NCI-H2081 treated with DMSO at 0.1 percent for 48 hours (cell line): ENCODE measurements at regions not wholly inside any gene's neighbourhood (a gene's known extent, or its start where the extent isn't known, plus 50 kb on each side); places are given as distances from the start of the nearest gene placed in this dataset.

ENCODE experiments used
- DNase-seq: peaks from one replicate; lab custom pipeline; 2025; lab: John Stamatoyannopoulos, UW

DNA sequence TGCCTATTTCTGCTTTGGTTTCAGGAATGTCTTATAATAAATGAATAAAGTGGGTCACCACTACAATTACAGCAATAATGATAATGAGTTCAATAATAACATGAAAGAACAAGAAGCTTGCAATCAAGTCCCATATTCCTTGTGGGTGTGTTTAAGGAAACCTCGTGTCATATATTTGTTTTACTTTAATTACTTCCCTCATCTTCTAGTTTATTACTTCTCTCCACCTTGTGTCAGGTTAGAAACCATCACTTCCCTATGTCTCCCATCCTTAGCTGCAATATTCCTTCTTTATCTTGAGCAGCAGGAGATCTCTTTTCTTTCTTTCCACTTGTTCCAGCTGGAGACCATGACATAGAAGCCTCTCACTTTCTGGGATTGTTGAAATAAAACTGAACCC, 384.0 kb upstream of the TMEM132C start:
- no peak for DNase-seq

DNA sequence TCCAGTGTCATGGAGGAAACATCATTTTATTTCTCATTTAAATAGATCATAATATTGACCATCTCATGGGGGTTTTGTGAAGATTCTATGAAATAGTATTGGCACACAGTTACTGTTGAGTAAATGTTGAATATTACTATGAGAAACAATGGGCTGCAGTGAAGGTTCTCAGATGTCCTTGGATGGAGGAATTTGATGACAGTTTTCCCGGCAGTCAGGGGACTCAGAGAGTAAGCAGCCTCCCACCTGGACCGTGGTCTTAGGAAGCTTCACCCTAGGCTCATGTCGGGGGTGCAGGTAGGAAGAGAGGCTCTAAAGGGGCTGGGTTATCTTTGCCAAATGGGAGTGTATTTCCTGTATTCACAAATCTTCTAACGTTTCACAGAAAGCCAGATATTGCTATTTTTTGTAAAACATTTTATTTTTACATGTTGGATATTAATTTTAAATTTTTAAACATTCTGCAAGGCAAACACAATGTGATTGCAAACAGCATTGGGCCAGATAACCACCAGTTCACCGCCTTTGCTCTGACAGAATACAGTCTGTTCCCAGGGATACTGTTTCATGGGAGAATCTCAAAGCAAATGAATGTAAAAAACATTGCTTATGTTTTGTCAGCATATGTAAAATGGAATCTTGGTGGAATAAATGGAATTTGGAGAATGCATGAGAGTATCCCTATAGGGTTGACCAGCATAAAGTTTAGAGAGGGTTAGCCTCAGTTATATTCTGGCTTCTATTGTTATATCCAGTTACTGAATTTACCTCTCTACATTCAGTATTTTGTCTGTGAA, 380.8 kb upstream of the TMEM132C start:
- no peak for DNase-seq

DNA sequence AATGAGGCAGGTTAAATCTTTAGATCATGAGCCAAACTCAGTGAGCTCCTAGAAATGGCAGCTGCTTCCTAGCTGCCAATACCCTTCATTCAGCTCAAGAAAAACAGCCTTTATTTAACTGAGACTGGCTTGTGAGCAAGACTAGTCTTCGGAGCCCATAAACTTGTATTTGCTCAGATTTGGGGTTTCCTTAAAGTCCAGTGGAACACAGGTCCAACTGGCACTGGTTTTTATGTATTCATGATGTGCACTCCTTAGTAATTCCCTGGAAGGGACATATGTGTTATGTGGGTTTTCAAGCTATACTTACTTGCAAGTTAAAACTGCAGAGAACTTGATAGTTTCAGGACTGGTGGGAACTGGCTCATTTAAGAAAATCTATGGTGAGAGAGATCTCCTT, 380.1 kb upstream of the TMEM132C start:
- DNase-seq: no peak

DNA sequence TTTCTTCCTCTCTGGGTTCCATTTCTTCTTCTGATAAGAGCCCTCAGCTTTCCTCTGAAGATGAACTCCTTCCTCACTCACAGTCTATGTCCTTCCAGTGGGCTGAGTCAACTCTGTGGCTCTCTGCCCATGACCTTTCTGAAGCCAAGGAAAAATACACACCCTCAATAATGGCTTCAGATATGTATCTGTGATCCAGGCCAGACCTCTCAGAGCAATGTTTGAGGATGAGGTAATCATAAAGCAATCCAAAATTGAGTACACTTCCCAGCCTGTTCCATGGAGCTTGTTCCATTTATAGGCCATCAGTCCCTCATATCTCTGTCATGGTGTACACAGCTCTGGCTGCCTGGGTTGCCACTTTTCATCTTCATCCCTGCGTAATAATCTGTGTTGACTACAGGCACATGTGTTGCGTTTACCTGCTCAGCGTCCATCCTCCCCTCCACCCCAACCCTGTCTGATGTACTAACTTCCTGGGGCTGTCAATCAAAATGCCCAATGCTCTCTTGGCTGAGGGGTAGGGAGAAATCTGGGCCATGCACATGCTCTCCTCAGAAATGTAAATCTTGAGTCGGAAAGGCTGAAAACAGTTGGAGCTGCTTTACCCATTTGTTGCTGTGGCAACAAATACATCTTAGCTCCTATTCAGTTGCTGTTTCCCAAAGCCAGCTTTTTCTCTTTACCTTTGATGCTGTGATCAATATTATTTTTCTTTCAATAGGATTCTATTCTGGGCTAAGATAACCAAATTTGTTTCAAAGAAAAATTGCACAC, 377.8 kb upstream of the TMEM132C start:
- DNase-seq: no peak

DNA sequence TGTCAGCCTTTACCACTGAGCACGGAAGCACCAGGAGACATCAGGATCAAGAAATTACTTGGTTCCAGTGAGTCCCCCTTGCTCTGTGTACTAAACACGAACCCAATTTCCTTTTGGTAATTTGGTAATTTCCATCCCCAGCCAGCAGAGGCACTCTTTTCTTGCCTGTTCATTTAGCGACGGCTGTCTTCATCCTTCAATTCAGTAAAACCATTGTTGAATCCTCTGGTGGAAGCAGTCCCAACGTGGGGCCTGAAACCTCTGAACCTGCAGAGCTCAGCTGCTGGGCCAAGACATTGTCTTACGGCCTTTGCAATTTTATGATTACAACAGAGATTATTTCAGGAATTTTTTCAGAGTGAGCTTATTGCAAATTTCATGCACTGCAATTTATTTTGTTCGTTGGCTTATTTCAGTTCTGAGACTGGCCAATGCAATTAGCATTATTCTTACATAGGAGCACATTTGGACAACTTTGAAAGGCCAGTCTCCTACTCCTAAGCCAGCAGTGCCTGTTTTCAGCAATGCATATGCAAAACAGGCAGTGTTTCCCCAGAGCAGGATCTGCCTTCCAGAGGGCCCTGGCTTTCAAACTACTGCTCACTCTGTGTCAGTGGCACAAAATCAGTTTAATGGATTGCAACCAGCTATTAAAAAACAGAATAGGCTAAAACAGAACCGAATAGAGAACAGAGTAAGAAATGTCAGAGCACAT, 372.9 kb upstream of the TMEM132C start:
- DNase-seq: no peak

DNA sequence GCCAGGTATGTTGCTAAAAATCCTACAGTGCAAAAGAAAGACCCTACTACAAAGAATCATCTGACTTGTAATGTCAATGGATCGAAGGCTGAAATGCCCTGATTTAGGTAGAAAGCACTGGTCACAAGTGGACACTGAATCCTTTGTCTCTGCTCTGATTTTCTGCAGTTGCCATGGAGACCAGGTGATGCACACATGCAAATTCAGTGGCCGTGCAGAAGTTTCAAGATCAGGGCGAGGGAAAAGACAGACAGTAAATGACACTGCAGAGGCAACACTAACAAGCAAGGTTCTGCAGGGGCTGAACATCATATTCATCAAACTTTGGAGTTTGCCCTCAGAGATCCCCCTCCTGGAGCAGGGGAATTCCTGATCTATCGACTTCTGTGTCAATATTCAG, 370.3 kb upstream of the TMEM132C start:
- no peak for DNase-seq

DNA sequence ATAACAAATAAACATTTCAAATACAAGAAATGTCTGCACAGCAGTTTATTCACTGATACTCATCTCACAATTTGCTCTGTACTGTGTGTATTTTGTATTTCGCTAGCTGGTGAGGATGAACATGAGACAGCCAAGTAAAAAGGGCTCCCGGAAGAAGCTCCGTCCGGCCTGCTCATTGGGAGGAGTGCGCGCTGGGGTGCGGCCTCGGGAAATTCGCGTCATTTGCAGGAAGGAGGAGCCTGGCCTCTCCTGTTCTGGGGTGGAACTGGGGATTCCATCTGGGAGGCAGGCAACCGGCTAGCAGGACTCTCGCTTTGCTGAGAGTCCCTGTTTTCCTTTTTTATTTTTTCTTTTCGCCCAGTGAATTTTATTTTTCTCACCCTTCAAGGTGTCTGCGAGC, 368.4 kb upstream of the TMEM132C start:
- DNase-seq: no peak

DNA sequence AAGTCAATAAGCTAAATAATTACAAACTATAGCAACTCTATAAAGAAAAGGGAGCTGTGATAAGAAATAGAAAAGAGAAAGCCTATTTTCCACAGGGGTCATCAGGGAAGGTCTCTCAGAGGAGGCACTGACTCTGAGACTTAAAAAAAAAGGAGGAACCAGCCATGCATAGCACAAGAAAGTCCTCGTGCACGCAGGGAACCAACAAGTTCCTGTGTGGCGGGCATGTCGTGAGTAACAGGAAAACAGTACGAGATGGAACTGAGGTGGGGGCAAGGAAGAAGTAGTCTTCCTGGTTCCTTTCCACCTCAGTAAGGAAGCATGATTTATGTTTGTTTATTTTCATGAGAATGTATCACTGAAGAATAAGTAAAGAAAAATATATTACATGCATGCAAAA, 367.0 kb upstream of the TMEM132C start:
- no peak for DNase-seq

DNA sequence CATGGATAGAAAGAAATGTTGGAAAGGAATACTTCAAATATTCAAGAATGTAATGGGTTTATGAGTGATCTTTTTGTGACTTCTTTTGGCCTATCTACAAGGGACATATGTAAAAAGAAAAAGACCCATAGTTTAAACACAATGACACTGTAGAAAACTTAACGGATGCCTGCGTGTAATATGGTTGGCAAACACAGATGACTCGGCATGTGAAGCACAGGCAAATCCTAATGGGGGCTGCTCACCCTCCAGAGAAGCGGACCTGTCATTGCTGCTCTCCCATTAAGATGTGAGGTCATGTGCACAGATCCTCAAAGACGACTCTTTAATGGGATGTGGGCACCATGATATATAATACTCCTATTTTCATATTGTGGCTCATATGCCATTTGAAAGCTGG, 366.6 kb upstream of the TMEM132C start:
- no peak for DNase-seq

DNA sequence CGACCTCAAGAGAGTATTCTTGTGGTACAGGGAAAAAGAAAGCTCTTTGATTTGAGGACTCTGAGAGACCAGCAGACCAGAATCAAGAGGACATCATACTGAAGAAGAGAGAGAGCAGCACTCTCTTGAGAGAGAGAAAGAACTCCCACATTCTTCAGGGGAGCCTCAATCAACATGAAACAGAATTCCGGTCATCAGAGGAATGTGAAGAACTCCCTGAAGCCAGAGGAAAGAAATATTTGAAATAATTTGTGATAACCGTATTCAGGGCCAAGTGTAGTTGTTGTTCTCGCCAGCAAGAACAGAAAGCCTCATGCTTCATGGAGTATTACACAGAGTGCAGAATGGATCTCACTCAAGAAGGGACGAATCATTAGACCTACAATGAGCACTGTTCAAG, 363.8 kb upstream of the TMEM132C start:
- DNase-seq: no peak

DNA sequence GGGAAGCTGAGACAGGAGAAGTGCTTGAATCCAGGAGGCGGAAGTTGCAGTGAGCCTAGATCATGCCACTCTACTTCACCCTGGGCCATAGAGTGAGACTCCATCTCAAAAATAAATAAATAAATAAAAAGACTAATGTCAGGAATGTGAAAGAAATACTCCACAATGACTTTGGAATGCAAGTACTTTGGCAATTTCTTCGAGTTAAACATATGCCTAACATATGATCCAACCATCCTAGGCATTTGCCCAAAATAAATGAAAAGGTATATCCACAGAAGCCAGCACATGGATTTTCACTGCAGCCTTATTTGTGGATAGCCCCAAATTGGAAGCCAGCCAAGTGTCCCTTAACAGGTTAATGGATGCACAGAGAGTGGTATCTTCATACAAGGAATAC, 357.9 kb upstream of the TMEM132C start:
- no peak for DNase-seq

DNA sequence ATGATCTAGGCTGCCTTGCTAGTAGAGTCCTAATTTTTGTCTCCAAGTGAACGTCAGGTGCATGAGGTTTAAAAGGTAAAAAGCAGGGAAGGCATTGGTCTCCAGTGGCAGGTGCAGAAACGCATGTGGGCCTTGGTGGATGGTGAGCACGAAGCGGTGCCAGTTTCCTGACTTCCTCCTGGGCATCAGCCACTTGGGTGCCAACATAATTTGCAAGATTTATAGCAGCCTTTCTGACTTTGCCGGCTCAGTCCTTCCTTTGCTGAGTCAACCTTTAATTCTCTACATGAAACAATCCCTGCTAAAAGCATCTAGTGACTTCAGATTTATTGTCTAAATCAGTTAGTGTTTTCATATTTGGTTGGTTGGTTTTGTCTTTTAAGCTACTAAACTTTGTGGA, 355.7 kb upstream of the TMEM132C start:
- DNase-seq: no peak

DNA sequence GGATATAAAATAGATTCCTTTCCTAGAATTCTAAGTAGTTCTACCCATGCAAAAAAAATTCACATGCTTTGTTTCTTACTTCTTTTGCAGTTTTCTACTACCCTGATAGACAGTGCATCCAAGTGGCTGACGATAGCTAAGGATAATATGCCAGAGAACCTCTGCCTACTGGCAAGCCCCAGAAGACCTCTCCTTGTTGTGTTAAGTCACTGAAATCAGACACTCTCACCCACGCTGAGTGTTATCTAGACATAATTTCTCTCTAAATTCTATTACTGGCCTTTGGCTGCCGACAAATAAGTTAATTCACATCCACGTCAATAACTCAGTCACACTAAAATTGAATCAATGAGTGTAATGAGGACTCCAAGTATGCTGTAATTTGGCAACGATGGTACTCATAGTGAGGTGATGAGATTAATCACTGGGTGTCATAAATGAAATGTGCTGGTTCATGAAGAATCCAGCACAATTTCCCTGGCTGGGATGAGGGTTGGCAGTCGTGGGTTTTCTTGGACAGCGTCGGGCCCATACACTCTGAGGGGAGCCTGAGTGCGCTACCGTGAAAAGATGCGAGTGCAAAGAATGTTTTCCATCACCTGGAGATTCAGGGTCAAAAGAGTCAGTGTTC, 354.8 kb upstream of the TMEM132C start:
- DNase-seq: no peak

DNA sequence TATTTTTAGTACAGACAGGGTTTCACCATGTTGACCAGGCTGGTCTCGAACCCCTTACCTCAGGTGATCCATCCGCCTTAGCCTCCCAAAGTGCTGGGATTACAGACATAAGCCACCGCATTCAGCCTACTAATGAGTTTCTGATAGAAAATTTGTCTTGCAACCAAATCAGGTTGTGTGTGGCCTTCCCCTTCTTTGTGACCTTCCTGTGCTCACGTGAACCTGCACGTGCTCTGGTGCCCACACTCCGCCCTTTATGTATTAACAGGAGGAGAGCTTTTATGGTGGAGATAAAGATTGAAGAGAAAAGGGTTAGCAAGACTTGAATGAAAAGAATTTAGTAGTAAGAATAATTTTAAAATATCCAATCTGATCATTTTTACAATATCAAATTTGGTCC, 343.5 kb upstream of the TMEM132C start:
- DNase-seq: no peak

DNA sequence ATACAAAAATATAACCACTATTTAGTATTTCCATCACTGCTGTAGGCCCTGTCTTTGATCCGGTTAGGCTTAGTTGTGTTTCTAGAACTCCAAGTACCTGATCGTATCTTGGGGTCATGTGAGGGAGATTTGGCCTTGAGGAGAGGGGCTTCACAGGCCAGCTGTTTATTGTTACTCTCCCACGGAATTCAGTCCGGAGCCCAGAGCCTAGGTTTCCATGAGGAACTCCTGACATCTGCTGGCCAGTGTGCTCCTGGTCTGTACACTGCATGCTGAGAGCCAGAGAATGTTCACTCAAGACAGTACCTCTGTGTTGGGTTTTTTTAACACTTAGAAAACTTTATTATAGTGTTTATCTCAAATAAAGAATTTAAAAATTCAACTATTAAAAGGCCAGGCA, 341.0 kb upstream of the TMEM132C start:
- no peak for DNase-seq

DNA sequence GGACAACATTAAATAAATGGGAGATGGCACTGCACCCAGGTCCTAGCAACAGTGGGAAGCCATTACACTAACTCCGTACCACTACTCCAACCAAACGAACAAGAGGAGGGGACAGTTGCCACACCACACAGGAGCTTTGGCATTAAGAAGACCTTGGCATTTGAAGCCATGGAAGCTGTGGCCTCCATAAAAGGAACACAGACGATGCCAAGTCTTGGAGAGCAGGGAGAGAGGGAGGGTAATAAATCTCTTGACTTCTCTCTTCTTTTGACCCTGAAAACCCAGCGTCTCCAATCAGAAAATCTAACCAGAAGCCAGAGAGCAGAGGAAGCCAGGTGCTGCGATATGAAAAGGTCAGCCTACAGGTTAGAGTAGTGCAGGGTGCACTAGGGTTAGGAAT, 338.8 kb upstream of the TMEM132C start:
- no peak for DNase-seq

DNA sequence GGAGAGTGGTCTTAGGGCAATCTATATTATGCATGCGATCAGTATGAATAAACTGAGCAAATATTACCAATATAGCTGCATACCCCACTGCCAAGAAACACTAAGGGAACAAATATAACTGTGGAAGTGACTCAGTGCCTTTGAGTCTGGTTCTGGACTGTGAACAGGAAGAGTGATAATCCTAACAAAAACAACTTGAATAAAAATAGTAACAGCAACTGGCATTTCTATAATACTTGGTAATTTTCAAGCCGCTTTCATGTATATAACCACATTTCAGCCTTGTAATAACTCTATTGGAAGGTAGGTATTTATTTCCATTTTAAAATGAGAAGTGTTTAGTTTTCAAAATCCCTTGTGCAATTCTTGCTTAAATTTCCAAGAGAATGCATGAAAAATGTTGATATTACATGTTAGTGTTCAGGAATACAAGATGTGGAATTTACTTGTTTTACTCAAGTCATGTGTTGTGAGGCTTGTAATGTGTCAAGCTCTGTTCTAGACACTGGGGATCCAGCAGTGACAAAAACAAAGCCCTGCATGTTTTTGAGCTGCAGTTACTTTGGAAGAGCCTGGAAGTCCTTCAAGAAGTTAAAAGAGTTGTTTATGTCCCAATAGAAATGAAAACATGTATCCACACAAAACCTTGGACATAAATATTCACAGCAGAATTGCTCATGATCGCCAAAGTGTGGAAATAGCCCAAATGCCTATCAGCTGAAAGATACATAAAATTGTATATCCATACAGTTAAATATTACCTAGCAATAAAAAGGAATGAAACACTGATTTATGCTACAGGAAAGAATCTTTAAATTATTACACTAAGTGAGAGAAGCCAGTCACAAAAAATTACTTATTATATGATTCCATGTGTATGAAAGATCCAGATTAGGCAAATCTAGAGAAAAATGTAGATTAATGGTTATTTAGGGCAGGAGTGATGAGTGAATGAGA, 338.1 kb upstream of the TMEM132C start:
- no peak for DNase-seq

DNA sequence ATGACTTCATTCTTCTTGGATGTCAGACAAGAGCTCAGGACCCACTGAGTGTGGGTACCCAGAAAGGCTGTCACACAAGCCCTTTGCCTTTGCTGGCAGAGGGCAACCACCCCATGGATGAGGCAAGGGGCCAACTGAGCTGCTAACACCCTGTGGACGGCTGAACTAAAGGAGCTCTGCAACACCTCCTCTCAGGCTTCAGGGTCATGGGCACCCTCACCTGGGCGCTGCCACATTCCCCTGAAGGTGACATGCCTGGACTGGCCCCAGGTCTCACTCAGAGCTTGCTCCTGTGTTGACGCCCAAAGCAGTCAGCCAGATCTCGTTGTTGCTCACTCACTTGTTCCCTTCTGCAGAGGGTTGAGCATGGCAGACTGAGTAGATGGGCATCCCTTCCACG, 336.8 kb upstream of the TMEM132C start:
- DNase-seq: no peak

DNA sequence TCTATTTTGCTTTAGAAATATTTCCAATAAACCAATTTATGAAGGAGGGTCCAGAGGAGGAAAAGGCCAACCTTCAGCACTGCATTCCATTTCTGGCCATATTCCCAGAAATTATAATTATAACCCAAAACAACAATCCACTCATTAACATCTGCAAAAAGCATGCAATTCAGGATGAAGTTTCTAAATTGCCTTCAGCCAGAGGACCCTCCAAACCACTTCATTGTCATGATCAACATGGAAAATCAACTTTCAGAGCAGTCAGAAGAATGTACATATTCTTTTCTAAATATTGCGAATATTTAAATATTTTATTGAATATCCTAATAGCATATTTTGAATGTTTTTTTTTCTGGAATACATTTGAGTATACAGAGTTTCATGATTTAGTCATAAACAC, 332.6 kb upstream of the TMEM132C start:
- DNase-seq: no peak

DNA sequence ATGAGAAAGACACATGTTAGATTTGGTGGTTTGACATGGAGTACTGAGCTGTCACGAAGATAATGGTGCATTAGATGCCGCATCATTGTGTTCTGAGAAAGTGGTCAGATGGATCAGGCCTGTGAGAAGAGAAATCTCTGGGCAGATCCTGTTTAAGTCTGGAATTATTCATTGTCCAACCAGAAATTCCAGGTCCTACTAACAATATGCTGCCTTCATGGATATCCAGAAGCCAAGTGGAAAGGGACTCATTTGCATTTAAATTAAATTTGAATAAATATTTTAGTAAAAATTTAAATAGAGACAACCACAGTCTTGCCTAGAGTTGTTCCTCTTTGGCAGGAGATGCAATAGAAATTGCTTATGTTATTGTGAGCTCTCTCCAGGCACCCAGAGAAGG, 330.5 kb upstream of the TMEM132C start:
- DNase-seq: no peak

DNA sequence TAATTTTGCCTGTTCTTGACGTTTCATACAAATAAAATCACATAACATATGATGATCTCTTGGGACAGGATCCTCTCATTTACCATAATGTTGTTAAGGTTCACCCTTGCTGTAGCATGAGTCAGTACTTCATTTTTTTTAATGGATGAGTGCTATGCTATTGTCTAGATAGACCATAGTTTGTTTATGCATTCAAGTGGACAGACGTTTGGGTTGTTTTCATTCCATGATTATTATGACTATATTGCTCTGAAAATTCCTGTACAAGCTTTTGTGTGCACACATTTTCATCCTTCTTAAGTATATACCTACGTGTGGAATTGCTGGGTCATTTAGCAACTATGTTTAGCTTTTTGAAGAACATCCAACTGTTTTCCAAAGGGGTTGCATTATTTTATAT, 325.6 kb upstream of the TMEM132C start:
- no peak for DNase-seq
